Ishikawa (cell line): ENCODE measurements at regions not wholly inside any gene's neighbourhood (a gene's known extent, or its start where the extent isn't known, plus 50 kb on each side); places are given as distances from the start of the nearest gene placed in this dataset.

Source experiments
- CEBPB ChIP-seq: IDR thresholded peaks from 2 replicates; pipeline ENCODE4 v1.6.1; 2012
- CREB1 ChIP-seq: IDR thresholded peaks from 2 replicates; pipeline ENCODE4 v1.6.1; 2012; ENCODE audit warnings: low read depth
- EGR1 ChIP-seq: IDR thresholded peaks from 2 replicates; pipeline ENCODE4 v1.6.1; 2012
- EP300 ChIP-seq: IDR thresholded peaks from 2 replicates; pipeline ENCODE4 v1.6.1; 2012; ENCODE audit warnings: borderline replicate concordance
- FOXM1 ChIP-seq: IDR thresholded peaks from 2 replicates; pipeline ENCODE4 v1.6.1; 2012; ENCODE audit warnings: low read depth, borderline replicate concordance
- NFIC ChIP-seq: IDR thresholded peaks from 2 replicates; pipeline ENCODE4 v1.6.1; 2012
- RAD21 ChIP-seq: IDR thresholded peaks from 2 replicates; pipeline ENCODE4 v1.6.1; 2012; ENCODE audit warnings: low read depth
- TAF1 ChIP-seq: IDR thresholded peaks from 2 replicates; pipeline ENCODE4 v1.6.1; 2012; ENCODE audit warnings: low read depth, mild to moderate bottlenecking
- TCF12 ChIP-seq: IDR thresholded peaks from 2 replicates; pipeline ENCODE4 v1.6.1; 2012; ENCODE audit warnings: low read depth
- TEAD4 ChIP-seq: IDR thresholded peaks from 2 replicates; pipeline ENCODE4 v1.6.1; 2012
- YY1 ChIP-seq: IDR thresholded peaks from 2 replicates; pipeline ENCODE4 v1.6.1; 2012; ENCODE audit warnings: low read depth
- ZBTB7A ChIP-seq: IDR thresholded peaks from 2 replicates; pipeline ENCODE4 v1.6.1; 2012; ENCODE audit warnings: low read depth
- TF ChIP-seq, protein P1 (sequence below): IDR thresholded peaks from 2 replicates; pipeline ENCODE4 v1.6.1; 2012; ENCODE audit warnings: low read depth, mild to moderate bottlenecking
- TF ChIP-seq, protein P2 (sequence below): IDR thresholded peaks from 2 replicates; pipeline ENCODE4 v1.6.1; 2012
- TF ChIP-seq, protein P3 (sequence below): IDR thresholded peaks from 2 replicates; pipeline ENCODE4 v1.6.1; 2012

- TF ChIP-seq, protein P1, sequence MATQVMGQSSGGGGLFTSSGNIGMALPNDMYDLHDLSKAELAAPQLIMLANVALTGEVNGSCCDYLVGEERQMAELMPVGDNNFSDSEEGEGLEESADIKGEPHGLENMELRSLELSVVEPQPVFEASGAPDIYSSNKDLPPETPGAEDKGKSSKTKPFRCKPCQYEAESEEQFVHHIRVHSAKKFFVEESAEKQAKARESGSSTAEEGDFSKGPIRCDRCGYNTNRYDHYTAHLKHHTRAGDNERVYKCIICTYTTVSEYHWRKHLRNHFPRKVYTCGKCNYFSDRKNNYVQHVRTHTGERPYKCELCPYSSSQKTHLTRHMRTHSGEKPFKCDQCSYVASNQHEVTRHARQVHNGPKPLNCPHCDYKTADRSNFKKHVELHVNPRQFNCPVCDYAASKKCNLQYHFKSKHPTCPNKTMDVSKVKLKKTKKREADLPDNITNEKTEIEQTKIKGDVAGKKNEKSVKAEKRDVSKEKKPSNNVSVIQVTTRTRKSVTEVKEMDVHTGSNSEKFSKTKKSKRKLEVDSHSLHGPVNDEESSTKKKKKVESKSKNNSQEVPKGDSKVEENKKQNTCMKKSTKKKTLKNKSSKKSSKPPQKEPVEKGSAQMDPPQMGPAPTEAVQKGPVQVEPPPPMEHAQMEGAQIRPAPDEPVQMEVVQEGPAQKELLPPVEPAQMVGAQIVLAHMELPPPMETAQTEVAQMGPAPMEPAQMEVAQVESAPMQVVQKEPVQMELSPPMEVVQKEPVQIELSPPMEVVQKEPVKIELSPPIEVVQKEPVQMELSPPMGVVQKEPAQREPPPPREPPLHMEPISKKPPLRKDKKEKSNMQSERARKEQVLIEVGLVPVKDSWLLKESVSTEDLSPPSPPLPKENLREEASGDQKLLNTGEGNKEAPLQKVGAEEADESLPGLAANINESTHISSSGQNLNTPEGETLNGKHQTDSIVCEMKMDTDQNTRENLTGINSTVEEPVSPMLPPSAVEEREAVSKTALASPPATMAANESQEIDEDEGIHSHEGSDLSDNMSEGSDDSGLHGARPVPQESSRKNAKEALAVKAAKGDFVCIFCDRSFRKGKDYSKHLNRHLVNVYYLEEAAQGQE = no peak
- TF ChIP-seq NFIC (no peak), TCF12 (no peak), ZBTB7A (no peak), CEBPB (no peak), TEAD4 (no peak), FOXM1 (no peak), TAF1 (no peak), EGR1 (no peak), RAD21 (no peak)
- TF ChIP-seq, protein P2, sequence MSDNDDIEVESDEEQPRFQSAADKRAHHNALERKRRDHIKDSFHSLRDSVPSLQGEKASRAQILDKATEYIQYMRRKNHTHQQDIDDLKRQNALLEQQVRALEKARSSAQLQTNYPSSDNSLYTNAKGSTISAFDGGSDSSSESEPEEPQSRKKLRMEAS = no peak
Observed at GRCh38 chr5:128815201-128815600, 150.1 kb upstream of the SLC27A6 start.

- TF ChIP-seq TEAD4 (no peak), CREB1 (no peak), YY1 (no peak), NFIC (no peak), EGR1 (no peak), FOXM1 (no peak), EP300 (no peak), RAD21 (no peak), CEBPB (no peak), TAF1 (no peak), TCF12 (no peak), ZBTB7A (no peak)
- TF ChIP-seq, protein P2 = no peak
- TF ChIP-seq, protein P3, sequence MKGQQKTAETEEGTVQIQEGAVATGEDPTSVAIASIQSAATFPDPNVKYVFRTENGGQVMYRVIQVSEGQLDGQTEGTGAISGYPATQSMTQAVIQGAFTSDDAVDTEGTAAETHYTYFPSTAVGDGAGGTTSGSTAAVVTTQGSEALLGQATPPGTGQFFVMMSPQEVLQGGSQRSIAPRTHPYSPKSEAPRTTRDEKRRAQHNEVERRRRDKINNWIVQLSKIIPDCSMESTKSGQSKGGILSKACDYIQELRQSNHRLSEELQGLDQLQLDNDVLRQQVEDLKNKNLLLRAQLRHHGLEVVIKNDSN = no peak
- TF ChIP-seq, protein P1 = no peak
Observed at GRCh38 chr5:128825826-128826225, 139.5 kb upstream of the SLC27A6 start.

DNA sequence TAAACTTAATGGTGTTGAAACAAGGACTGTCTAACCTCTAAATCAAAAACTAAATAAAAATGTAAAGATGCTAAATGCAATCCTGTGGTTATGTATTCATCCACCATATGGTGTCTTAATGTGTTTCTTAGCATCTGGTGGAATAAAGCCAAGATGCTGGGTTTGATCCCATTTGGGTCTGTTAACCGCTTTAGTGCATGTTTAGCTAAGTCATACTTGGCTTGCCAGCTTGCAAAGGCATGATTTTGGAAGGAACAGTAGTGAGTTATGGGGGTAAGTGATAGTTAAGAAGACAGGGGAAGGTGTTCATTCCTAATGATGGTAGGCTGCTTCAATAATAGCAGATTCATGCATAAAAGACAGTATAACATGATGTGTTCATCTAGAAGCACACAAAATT is 139.0 kb upstream of the SLC27A6 start:
- TF ChIP-seq, protein P2 = no peak
- TF ChIP-seq TAF1 (no peak), NFIC (no peak), ZBTB7A (no peak)

- TF ChIP-seq, protein P3 = no peak
- no peak for TF ChIP-seq CEBPB
- TF ChIP-seq, protein P1 = no peak
- no peak for TF ChIP-seq EP300
- no peak for TF ChIP-seq YY1
- TF ChIP-seq RAD21 = no peak
- TF ChIP-seq EGR1 = no peak
- TF ChIP-seq NFIC = no peak
Observed at GRCh38 chr5:128836571-128836970, 128.7 kb upstream of the SLC27A6 start.

GRCh38 chr5:128838623-128839022 is 126.7 kb upstream of the SLC27A6 start:
- TF ChIP-seq TEAD4 (no peak), RAD21 (no peak), TCF12 (no peak), NFIC (no peak), FOXM1 (no peak), ZBTB7A (no peak), CEBPB (no peak), CREB1 (no peak)
